Osteoblast (primary cell): ENCODE measurements at regions not wholly inside any gene's neighbourhood (a gene's known extent, or its start where the extent isn't known, plus 50 kb on each side); places are given as distances from the start of the nearest gene placed in this dataset.

ENCODE experiments used
- DNase-seq: peaks from one replicate; pipeline ENCODE4 v3.0.0; 2011; ENCODE audit warnings: low spot score, mixed read lengths; ENCODE audit not compliant: insufficient read length; ENCODE audit errors: missing footprints
- H2AFZ ChIP-seq: 2 replicates; pipeline ENCODE4 v1.6.0; 2011; ENCODE audit warnings: mild to moderate bottlenecking, low read length
- H3K27ac ChIP-seq: 2 replicates; pipeline ENCODE4 v1.5.1; 2011; ENCODE audit warnings: mild to moderate bottlenecking, low read depth, low read length, moderate library complexity
- H3K27me3 ChIP-seq: 2 replicates; pipeline ENCODE4 v1.6.0; 2012; ENCODE audit warnings: mild to moderate bottlenecking, control low read depth, inconsistent platforms, low read length, moderate library complexity; ENCODE audit not compliant: insufficient read depth
- H3K36me3 ChIP-seq: 2 replicates; pipeline ENCODE4 v1.5.1; 2011; ENCODE audit warnings: mild to moderate bottlenecking, low read length, control low read depth, moderate library complexity; ENCODE audit not compliant: insufficient read depth
- H3K4me1 ChIP-seq: 2 replicates; pipeline ENCODE4 v1.5.1; 2011; ENCODE audit warnings: mild to moderate bottlenecking, low read length, control low read depth, moderate library complexity; ENCODE audit not compliant: insufficient read depth
- H3K4me2 ChIP-seq: 2 replicates; pipeline ENCODE4 v1.6.0; 2011; ENCODE audit warnings: mild to moderate bottlenecking, low read length; ENCODE audit not compliant: insufficient read depth
- H3K4me3 ChIP-seq: fragments of 200-600 bp; sonication (generic); 3 replicates; pipeline ENCODE4 v1.5.1; 2012; ENCODE audit warnings: mild to moderate bottlenecking, low read length, inconsistent platforms; ENCODE audit not compliant: insufficient read depth
- H3K79me2 ChIP-seq: 2 replicates; pipeline ENCODE4 v1.6.0; 2012; ENCODE audit warnings: mild to moderate bottlenecking, low read length, control low read depth, inconsistent platforms; ENCODE audit not compliant: insufficient read depth
- H3K9me3 ChIP-seq: 2 replicates; pipeline ENCODE4 v1.5.1; 2011; ENCODE audit warnings: low read depth, low read length, control low read depth
- H4K20me1 ChIP-seq: 2 replicates; pipeline ENCODE4 v1.6.0; 2012; ENCODE audit warnings: mild to moderate bottlenecking, low read length, control low read depth; ENCODE audit not compliant: insufficient read depth
- CTCF ChIP-seq: IDR thresholded peaks from 2 replicates; pipeline ENCODE4 v1.5.1; 2011; ENCODE audit warnings: mild to moderate bottlenecking, low read depth, low read length, moderate library complexity; ENCODE audit errors: extremely low read depth

GRCh38 chr13:44268980-44269379 lies 104.6 kb upstream of the SERP2 start:
- Histone ChIP-seq H3K4me1 (peaks cover 52% of the 10 kb centered on the region), H4K20me1 (no peaks in the 10 kb centered on the region), H3K4me3 (no peak overlapping the region), H3K4me2 (no peak overlapping the region), H3K27ac (no peak overlapping the region), H3K27me3 (no peaks in the 10 kb centered on the region), H3K36me3 (no peaks in the 10 kb centered on the region), H3K79me2 (no peaks in the 10 kb centered on the region), H2AFZ (no peak overlapping the region), H3K9me3 (no peaks in the 10 kb centered on the region)
- no peak for DNase-seq
- no peak for TF ChIP-seq CTCF

- H3K27ac ChIP-seq: no peak overlapping the region
- no peak overlapping the region for H3K4me2 ChIP-seq
- H4K20me1 ChIP-seq: no peaks in the 10 kb centered on the region
- H3K4me1 ChIP-seq: peaks cover 56% of the 10 kb centered on the region
- no peak overlapping the region for H3K4me3 ChIP-seq
- H3K27me3 ChIP-seq: no peaks in the 10 kb centered on the region
- no peaks in the 10 kb centered on the region for H3K9me3 ChIP-seq
- H3K36me3 ChIP-seq: no peaks in the 10 kb centered on the region
- no peak overlapping the region for H2AFZ ChIP-seq
- DNase-seq: no peak
- no peak for TF ChIP-seq CTCF
- no peaks in the 10 kb centered on the region for H3K79me2 ChIP-seq
Measured at GRCh38 chr13:44270150-44270549, 103.5 kb upstream of the SERP2 start.

GRCh38 chr13:44271031-44271455 lies 102.6 kb upstream of the SERP2 start:
- no peak for TF ChIP-seq CTCF
- no peak overlapping the region for H3K4me3 ChIP-seq
- no peaks in the 10 kb centered on the region for H3K9me3 ChIP-seq
- no peaks in the 10 kb centered on the region for H4K20me1 ChIP-seq
- H3K27me3 ChIP-seq: no peaks in the 10 kb centered on the region
- H3K27ac ChIP-seq: peak overlapping the region; percentile 84
- no peak overlapping the region for H2AFZ ChIP-seq
- peak; percentile 57 for DNase-seq
- peak overlapping the region; percentile 31 for H3K4me2 ChIP-seq
- no peaks in the 10 kb centered on the region for H3K36me3 ChIP-seq
- peaks cover 56% of the 10 kb centered on the region for H3K4me1 ChIP-seq
- no peaks in the 10 kb centered on the region for H3K79me2 ChIP-seq

GRCh38 chr13:44271473-44271872 lies 102.2 kb upstream of the SERP2 start:
- TF ChIP-seq CTCF: no peak
- H3K4me2 ChIP-seq: peak overlapping the region; percentile 31
- peak overlapping the region; percentile 84 for H3K27ac ChIP-seq

More at GRCh38 chr13:44271473-44271872, 102.2 kb upstream of the SERP2 start:
- DNase-seq: peak; percentile 18
- Histone ChIP-seq H3K9me3 (no peaks in the 10 kb centered on the region), H3K4me1 (peaks cover 56% of the 10 kb centered on the region), H4K20me1 (no peaks in the 10 kb centered on the region), H3K27me3 (no peaks in the 10 kb centered on the region), H3K79me2 (no peaks in the 10 kb centered on the region), H2AFZ (no peak overlapping the region), H3K36me3 (no peaks in the 10 kb centered on the region), H3K4me3 (no peak overlapping the region)
